SU-DHL-6 (cell line): ENCODE measurements at regions not wholly inside any gene's neighbourhood (a gene's known extent, or its start where the extent isn't known, plus 50 kb on each side); places are given as distances from the start of the nearest gene placed in this dataset.

Experiments used
- EZH2phosphoT487 ChIP-seq: fragments of 200-600 bp; sonication (generic), shearing (Covaris generic); conservative IDR thresholded peaks from 2 replicates; pipeline ENCODE4 v1.6.1; 2018; ENCODE audit warnings: mild to moderate bottlenecking, antibody characterized with exemption, low read length, moderate library complexity, mixed read lengths
- TF ChIP-seq, protein P1 (sequence below): fragments of 200-600 bp; sonication (generic); IDR thresholded peaks from one replicate; pipeline ENCODE4 v1.5.1; 2017; ENCODE audit warnings: antibody characterized with exemption, mild to moderate bottlenecking, low read length, moderate library complexity; ENCODE audit not compliant: insufficient read depth, poor library complexity, severe bottlenecking

DNA sequence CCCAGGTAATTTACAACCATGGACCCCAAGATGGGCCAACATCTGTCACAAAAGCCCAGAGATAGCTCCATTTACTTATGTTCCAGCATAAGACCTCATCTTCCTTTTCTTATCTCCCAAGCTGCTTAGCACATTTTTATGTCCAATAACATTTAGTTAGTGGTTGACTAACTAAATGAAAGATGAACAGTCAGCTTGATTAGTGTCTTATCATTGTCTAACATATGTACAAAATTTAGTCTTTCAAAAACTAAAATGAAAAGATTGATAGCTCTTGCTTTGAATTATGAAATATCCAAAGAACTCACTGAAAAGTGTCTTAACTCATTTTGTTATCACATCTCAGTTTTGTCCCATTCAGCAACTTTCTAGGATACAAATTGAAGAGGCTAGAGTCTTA is 163.1 kb upstream of the EGLN3 start:
- TF ChIP-seq, protein P1, sequence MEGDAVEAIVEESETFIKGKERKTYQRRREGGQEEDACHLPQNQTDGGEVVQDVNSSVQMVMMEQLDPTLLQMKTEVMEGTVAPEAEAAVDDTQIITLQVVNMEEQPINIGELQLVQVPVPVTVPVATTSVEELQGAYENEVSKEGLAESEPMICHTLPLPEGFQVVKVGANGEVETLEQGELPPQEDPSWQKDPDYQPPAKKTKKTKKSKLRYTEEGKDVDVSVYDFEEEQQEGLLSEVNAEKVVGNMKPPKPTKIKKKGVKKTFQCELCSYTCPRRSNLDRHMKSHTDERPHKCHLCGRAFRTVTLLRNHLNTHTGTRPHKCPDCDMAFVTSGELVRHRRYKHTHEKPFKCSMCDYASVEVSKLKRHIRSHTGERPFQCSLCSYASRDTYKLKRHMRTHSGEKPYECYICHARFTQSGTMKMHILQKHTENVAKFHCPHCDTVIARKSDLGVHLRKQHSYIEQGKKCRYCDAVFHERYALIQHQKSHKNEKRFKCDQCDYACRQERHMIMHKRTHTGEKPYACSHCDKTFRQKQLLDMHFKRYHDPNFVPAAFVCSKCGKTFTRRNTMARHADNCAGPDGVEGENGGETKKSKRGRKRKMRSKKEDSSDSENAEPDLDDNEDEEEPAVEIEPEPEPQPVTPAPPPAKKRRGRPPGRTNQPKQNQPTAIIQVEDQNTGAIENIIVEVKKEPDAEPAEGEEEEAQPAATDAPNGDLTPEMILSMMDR: no peak
- no peak for TF ChIP-seq EZH2phosphoT487
